Kidney (tissue), 13 donors: ENCODE measurements at regions not wholly inside any gene's neighbourhood (a gene's known extent, or its start where the extent isn't known, plus 50 kb on each side); places are given as distances from the start of the nearest gene placed in this dataset.

Experiments
- DNase-seq, 5 donors: peaks; one replicate each; pipeline ENCODE4 v3.0.0-alpha.2; 2013 to 2020
- FAIRE-seq: peaks from 2 replicates; lab custom pipeline; 2012; peaks lifted over from hg19 to GRCh38; lab: Jason Lieb, UNC
- H3K27ac ChIP-seq, 2 donors: one replicate each; pipeline ENCODE4 v1.7.0; 2013; ENCODE audit warnings: low read depth in 2 of 2, low read length in 2 of 2, inconsistent platforms in 1 of 2
- H3K27me3 ChIP-seq: one replicate; pipeline ENCODE4 v1.7.1; 2013; ENCODE audit warnings: low read length, inconsistent platforms; ENCODE audit not compliant: control insufficient read depth, insufficient read depth
- H3K36me3 ChIP-seq, 3 donors: one replicate each; pipeline versions ENCODE4 v1.7.0 to v1.7.1; 2013; ENCODE audit warnings: low read length in 3 of 3, control low read depth in 1 of 3, inconsistent platforms in 1 of 3; ENCODE audit not compliant: insufficient read depth in 3 of 3, control insufficient read depth in 2 of 3
- H3K4me1 ChIP-seq, 3 donors: one replicate each; pipeline versions ENCODE4 v1.7.0 to v1.7.1; 2013; ENCODE audit warnings: low read length in 3 of 3, inconsistent platforms in 1 of 3, low read depth in 1 of 3; ENCODE audit not compliant: control insufficient read depth in 2 of 3, insufficient read depth in 2 of 3
- H3K4me3 ChIP-seq, 3 donors: one replicate each; pipeline versions ENCODE4 v1.7.0 to v1.8.1; 2013; ENCODE audit warnings: low read length in 3 of 3, control low read depth in 1 of 3, inconsistent platforms in 1 of 3
- H3K9ac ChIP-seq, 3 donors: one replicate each; pipeline versions ENCODE4 v1.7.0 to v1.7.1; 2013; ENCODE audit warnings: low read length in 3 of 3, control low read depth in 1 of 3, inconsistent platforms in 1 of 3
- H3K9me3 ChIP-seq, 3 donors: one replicate each; pipeline versions ENCODE4 v1.7.0 to v1.7.1; 2013; ENCODE audit warnings: low read length in 3 of 3, control low read depth in 1 of 3, inconsistent platforms in 1 of 3; ENCODE audit not compliant: control insufficient read depth in 2 of 3, insufficient read depth in 1 of 3
- CTCF ChIP-seq: IDR thresholded peaks from 3 replicates; pipeline ENCODE4 v1.5.1; 2012; ENCODE audit warnings: mild to moderate bottlenecking, moderate library complexity, borderline replicate concordance; ENCODE audit not compliant: insufficient read depth; ENCODE audit errors: extremely low read depth
- intact Hi-C: fragments of 100-400 bp; cut with DNase I; formaldehyde crosslinking; loops from one replicate; pipeline ENCODE4 v1.11.1; 2022
- donor health status: control.
- donor health status: control.
- donor health status: control.
- donor health status: control.
- donor health status: control.
- donor health status: DM: yes; HTN: yes; CAD: no.
- donor health status: Normal renal cell carcinoma (clear cell type).

- no peak for FAIRE-seq
Observed at GRCh38 chrX:39915081-39915480, 182.7 kb downstream of the BCOR start.

GRCh38 chrX:39915596-39915995 is 182.2 kb downstream of the BCOR start:
- H3K4me1 ChIP-seq: no peaks in the 10 kb centered on the region
- H3K36me3 ChIP-seq: no peaks in the 10 kb centered on the region
- H3K27me3 ChIP-seq: no peaks in the 10 kb centered on the region
- H3K9ac ChIP-seq: no peak overlapping the region
- DNase-seq (no peak), FAIRE-seq (no peak)
- intact Hi-C loops: no loop called here
- no peak for TF ChIP-seq CTCF
- no peaks in the 10 kb centered on the region for H3K9me3 ChIP-seq
- H3K4me3 ChIP-seq: no peak overlapping the region
- no peak overlapping the region for H3K27ac ChIP-seq

More at GRCh38 chrX:39915081-39915480, 182.7 kb downstream of the BCOR start:
- Histone ChIP-seq H3K4me3 (no peak overlapping the region), H3K36me3 (no peaks in the 10 kb centered on the region), H3K9me3 (no peaks in the 10 kb centered on the region), H3K27ac (no peak overlapping the region), H3K4me1 (no peaks in the 10 kb centered on the region), H3K27me3 (no peaks in the 10 kb centered on the region), H3K9ac (no peak overlapping the region)
- no peak for DNase-seq
- intact Hi-C loops: no loop called here
- no peak for TF ChIP-seq CTCF

GRCh38 chrX:39921838-39922237 is 175.9 kb downstream of the BCOR start:
- FAIRE-seq (no peak), DNase-seq (no peak)
- no peak overlapping the region for H3K27ac ChIP-seq
- H3K9ac ChIP-seq: no peak overlapping the region
- H3K4me1 ChIP-seq: no peaks in the 10 kb centered on the region
- H3K27me3 ChIP-seq: peaks cover 2% of the 10 kb centered on the region
- no peak for TF ChIP-seq CTCF
- no peak overlapping the region for H3K4me3 ChIP-seq
- no peaks in the 10 kb centered on the region for H3K9me3 ChIP-seq
- no peaks in the 10 kb centered on the region for H3K36me3 ChIP-seq
- intact Hi-C loops: no loop called here

- DNase-seq: no peak
- intact Hi-C loops: no loop called here
- TF ChIP-seq CTCF: no peak
Observed at GRCh38 chrX:39922488-39922887, 175.3 kb downstream of the BCOR start.

More at GRCh38 chrX:39922488-39922887, 175.3 kb downstream of the BCOR start:
- H3K4me3 ChIP-seq: no peak overlapping the region
- H3K4me1 ChIP-seq: no peaks in the 10 kb centered on the region
- H3K36me3 ChIP-seq: no peaks in the 10 kb centered on the region
- no peak for FAIRE-seq
- no peak overlapping the region for H3K9ac ChIP-seq
- H3K27ac ChIP-seq: no peak overlapping the region
- peaks cover 2% of the 10 kb centered on the region for H3K27me3 ChIP-seq
- no peaks in the 10 kb centered on the region for H3K9me3 ChIP-seq
